Muscle of back (tissue), 3 donors: ENCODE measurements at regions not wholly inside any gene's neighbourhood (a gene's known extent, or its start where the extent isn't known, plus 50 kb on each side); places are given as distances from the start of the nearest gene placed in this dataset.

Source experiments
- DNase-seq, 3 donors: peaks; one replicate each; pipeline versions ENCODE4 v3.0.0 to v3.0.0-alpha.2; 2013

- no peak for DNase-seq
These were observed 585.8 kb downstream of the BUD13 start for GRCh38 chr11:116187026-116187425.

- no peak for DNase-seq
These were observed 587.2 kb downstream of the BUD13 start for GRCh38 chr11:116185551-116185950.

DNA sequence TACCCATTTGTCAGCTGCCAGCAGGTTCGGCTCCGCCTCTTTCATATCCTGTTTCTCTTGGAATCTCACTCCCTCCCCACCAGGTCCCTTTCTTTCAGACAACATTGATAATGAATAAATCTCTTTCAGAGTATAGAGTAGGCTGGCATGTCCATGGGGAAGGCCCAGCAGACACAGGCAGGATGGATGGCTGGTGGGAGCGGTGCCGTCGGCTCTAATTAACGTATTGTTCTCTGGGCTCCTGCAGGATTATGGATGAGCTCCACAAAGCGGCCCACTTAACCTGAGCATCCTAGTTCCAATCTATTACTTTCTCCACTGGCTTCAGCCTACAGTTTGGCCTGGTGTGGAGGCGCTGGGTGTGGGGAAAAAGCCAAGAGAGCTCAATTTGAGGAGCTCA lies 588.0 kb downstream of the BUD13 start:
- no peak for DNase-seq

DNA sequence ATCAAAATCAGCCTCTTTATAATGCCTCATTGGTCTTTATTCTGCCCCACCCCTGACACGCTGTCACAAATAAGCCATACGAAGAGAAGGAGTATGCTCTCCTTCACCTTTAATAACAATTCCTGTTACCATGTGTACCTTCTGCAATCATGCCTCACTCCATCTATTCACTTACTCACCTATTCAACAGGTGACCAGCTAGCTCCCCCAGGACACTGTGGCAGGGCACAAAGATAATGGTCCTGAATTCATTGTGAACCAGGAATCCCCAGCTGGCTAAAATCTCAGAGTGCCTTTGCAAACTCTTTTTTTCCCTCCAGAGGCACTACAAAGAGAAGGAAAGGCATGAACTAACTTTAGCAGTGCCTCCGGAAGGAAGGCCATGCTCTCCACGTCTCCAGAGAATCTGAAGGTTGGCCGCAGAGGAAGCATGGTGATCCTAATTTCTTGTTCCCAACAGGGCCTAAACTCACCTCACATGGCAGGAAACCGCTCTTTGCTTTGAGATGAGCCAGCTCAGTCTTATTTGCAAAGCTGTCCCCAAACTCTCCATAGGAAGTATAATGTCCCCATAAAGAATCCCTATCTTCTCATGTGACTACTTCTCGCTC lies 590.3 kb downstream of the BUD13 start:
- DNase-seq: no peak

DNA sequence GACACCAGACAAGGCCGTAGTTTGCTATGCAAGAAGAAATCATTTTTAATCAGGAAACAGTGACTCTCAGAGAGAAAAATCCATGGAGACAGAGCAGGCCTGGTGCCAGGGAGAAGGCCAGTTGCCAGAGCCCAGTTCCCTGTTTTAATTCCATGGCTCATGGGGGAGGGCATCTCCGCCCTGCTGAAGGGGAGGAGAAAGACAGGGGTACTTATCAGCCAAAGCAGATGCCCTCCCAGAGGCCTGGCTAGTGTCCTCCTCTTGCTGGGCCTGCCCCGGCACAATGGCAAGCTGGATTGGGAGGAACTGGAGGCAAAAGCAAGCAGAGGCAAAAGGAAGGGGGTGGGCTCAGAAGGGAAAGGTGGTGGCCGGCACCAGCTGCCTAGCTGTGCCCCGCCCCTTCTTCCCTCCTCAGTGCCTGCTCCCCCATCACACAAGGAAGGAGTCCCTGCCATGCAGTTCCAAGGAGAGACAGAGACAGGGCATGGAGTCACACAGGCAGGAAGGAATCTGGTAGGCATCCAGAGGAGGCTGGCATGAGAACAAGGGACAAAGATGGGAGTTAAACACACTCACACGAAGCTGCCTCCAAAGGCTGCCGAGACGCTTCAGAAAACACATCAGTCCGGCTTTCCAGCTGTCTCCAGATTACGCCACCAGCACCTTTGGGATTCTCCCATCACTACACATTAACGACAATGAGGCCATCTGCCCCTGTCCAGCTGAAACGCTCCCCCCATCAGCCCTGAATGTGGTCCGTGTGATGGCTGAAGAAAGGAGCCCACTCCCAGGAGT lies 591.8 kb downstream of the BUD13 start:
- no peak for DNase-seq

DNA sequence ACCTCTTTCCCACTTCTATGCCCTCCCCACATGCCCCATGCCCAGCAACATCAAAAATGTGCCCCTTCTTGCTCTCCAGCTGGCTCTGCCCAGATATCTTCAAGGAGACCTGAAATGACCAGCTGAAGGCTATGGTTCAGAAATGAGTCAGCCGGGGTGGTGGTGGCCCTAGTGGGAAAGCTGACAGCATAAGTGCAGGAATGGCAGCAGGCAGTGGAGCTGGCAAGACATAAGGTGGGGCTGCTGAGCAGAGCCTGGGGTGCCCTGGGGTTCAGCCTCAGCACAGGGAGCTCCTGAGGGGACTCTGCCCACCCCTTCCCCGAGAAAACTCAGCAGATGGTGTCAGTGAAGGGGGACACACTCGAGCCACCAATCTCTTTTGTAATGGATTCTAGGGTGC lies 593.4 kb downstream of the BUD13 start:
- no peak for DNase-seq

GRCh38 chr11:116177521-116178210 lies 595.1 kb downstream of the BUD13 start:
- no peak for DNase-seq

DNA sequence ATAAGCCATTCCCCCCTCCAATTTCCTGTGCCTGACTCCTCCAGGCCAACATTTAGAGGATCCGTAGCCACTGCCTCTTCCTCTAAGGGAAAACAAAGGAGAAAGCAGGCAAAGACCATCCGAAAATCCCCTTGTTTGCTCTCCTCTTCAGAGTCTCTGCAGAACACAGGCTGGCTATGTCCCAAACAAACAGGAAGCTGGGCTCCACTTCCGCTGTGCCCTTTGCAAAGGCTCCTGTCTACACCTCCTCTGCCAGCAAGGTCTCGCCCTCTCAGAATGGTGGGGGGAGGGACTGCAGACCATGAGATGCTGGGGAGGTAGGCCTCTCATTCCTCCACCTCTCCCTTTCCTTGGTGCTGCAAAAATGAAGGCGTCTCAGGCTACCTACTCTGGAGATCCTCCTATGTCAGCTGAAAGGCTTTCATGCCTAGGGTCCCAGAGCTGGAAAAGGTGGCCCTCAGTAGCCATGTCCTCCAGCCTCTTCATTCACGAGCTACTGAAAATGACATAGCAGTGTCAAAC lies 596.2 kb downstream of the BUD13 start:
- DNase-seq: no peak

GRCh38 chr11:116175707-116176106 lies 597.1 kb downstream of the BUD13 start:
- no peak for DNase-seq

- no peak for DNase-seq
These were observed 598.6 kb downstream of the BUD13 start for GRCh38 chr11:116173941-116174911.

GRCh38 chr11:116173506-116173905 lies 599.3 kb downstream of the BUD13 start:
- DNase-seq: no peak

DNA sequence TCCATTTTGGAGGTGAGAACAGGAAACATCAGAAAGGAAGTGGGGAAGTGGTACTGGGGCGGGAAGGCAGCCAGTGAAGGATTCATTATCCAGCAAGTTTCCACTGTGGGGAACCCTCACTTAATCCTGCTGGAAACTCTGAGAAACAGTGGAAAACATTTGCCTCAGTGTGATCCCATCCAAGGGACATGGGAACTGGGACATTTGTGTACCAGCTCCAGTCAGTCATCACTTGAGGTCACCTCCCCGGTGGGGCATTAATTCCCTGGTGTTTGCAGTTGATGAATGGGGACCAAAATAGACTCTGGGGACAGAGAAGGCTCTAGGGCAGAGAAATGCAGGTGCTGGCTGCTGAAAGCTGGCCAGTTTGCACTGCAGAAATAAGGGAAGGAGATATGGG lies 599.9 kb downstream of the BUD13 start:
- no peak for DNase-seq

GRCh38 chr11:116172156-116172555 lies 600.6 kb downstream of the BUD13 start:
- DNase-seq: no peak

- DNase-seq: no peak
These were observed 601.3 kb downstream of the BUD13 start for GRCh38 chr11:116171271-116172140.

GRCh38 chr11:116170526-116171120 lies 602.2 kb downstream of the BUD13 start:
- no peak for DNase-seq

DNA sequence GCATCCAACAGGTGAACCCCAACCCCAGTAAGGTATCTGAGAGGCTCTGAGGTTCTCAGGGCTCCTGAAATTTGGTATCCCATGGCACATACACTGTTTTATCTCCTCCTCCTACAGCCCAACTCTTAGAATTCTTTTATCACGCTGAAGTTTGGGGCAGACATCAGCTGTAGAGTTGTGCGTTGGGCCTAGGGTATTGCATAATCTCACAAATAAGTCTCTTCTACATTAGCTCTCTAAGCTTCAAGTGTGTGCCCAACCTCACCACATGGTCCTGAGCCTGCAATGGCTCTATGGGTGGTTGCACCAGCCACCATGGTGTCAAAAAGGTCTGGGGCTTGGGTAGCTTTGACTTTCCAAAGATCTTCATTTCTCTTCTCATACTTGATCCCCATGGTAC lies 603.0 kb downstream of the BUD13 start:
- no peak for DNase-seq

DNA sequence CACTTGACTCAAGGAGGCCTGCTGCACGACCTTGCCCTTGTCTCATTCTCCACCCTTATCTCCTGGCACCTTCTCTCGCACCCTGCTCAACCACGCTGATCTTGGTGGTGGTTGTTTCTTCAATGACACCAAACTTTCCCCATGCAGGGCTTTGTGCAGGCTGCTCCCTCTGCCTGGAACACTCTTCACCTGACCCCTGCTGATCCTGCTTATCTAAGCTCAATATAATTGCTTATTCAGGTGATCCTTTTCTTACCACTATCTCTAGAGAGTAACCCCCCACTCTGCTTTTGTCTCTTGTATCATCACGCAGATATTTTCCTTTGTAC lies 604.4 kb downstream of the BUD13 start:
- DNase-seq: no peak

GRCh38 chr11:116167706-116168458 lies 604.9 kb downstream of the BUD13 start:
- DNase-seq: no peak
